NCI-H2081 (cell line): ENCODE measurements at regions not wholly inside any gene's neighbourhood (a gene's known extent, or its start where the extent isn't known, plus 50 kb on each side); places are given as distances from the start of the nearest gene placed in this dataset.

ENCODE experiments used
- DNase-seq, 2 experiments: peaks; one replicate each; lab custom pipeline; 2025; lab: John Stamatoyannopoulos, UW

DNA sequence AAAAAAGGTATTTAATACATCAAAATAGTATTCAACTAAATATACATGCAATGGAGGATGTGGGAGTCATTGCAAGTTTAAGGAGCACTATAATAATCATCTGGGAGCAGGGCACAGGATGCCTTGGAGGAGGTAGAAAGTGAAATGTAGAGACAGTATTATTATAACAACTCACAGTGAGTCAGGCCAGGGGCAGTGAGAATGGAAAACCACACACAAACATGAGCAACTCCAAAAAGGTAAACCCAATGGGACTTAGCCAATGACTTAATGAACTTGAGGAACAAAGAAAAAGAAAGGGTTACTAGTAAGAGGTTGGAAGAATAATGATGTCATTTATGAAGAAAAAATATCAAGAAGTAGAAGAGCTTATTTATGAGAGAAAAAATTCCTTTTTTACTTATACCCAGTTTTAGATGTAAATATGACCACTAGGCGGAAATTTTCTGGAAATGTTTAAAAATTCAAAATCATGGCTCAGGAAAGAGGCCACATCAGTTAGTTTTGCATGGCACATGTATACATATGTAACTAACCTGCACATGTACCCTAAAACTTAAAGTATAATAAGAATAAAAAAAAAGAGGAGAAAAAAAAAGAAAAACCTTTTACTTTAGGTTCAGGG is 389.3 kb downstream of the SUCLA2 start:
- DNase-seq = no peak

GRCh38 chr13:47610687-47611086 is 390.4 kb downstream of the SUCLA2 start:
- DNase-seq = no peak

DNA sequence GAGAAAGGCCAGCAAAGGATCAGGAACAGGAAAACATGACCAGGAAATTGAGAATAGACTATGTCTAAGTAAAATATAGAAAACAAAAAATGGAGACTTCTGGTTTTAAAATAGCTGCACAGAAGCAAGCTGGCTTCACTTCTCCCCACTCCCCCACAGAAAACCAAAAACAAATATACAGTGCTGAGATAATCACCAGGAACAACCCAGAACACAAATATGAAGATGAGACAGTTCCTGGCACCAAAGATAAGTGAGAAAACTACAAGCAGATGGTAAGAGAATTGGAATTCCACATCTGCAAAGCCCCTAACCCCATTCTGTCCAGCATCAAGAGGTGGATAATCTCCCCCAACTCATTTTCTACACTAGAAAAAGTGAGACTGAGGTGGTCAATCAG is 397.7 kb downstream of the SUCLA2 start:
- DNase-seq = no peak

GRCh38 chr13:47598340-47598911 is 402.6 kb downstream of the SUCLA2 start:
- DNase-seq = no peak

DNA sequence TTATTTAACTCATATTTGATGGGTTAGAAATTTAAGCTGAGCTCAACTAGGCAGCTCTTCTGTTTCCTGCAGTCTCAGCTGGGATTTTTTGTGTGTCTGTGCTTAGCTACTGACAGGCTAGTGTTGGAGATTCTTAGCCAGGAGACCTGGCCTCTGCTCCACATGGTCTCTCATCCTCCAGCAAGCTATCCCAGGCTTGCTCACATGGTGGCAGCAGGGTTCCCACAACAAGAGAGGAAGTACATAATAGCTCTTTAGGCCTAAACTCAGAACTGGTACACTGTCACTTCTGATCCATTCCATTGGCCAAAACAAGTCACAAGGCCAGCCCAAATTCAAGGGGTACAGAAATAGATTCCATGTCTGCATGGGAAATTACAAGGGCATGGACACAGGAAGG is 406.2 kb downstream of the SUCLA2 start:
- peak in 1 of 2 experiments; percentile 0 for DNase-seq

DNA sequence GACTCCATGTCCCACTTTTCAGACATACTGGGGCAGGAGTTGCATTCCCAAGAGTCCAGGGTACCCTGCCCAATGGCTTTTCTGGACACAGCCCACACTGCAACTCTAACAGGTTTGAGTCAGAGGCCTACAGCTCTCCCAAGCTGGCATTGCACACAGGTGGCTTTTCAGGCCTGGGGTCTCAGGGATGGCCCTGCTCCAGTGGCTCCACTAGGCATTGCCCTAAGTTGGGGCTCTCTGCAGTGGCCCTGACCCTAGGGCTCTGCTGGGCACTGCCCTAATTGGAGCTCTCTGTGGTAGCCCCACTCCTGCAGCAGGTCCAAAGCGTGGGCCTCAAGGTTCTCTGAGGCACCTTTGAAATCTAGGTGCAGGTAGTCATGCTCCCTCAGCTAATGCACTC is 408.8 kb downstream of the SUCLA2 start:
- DNase-seq = no peak

DNA sequence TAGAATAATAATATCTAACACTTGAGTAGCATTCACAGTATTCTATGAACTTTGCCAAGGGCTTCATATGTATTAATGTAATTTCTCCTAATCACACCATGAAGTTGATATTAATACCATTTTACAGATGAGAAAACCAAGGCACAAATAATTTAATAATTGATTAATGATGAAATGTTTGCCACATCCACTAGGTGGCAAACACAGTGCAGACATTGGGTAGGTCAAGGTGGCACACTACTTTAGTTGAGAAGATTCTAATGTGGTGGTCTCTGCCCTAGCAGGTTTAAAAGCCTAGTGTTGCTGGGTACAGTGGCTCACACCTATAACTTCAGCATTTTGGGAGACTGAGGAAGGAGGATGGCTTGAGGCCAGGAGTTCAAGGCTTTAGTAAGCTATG is 412.4 kb downstream of the SUCLA2 start:
- no peak for DNase-seq

DNA sequence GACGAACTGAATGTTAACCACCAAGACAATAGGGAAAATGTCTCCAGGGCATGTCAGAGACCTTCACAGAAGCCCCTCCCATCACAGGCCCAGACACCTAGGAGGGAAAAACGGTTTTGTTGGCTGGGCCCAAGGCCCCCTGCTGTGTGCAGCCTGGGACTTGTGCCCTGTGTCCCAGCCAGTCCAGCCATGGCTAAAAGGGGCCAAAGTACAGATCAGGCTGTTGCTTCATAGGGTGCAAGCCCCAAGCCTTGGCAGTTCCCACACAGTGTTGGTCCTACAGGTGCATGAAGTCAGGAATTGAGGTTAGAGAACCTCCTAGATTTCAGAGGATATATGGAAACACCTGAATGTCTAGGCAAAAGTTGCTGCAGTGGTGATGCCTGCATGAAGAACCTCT is 428.7 kb downstream of the SUCLA2 start:
- no peak for DNase-seq

DNA sequence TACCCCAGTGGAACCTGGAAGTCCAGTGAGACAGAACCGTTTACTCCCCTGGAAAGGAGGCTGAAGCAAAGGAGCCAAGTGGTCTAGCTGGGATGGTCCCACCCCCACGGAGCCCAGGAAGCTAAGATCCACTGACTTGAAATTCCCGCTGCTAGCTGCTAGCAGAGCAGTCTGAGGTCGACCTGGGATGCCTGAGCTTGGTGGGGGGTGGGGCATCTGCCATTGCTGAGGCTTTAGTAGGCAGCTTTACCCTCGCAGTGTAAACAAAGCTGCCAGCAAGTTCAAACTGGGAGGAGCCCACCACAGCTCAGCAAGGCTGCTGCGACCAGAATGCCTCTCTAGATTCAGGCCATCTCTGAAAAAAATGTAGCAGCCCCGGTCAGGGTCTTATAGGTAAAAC is 437.0 kb downstream of the SUCLA2 start:
- DNase-seq = no peak

DNA sequence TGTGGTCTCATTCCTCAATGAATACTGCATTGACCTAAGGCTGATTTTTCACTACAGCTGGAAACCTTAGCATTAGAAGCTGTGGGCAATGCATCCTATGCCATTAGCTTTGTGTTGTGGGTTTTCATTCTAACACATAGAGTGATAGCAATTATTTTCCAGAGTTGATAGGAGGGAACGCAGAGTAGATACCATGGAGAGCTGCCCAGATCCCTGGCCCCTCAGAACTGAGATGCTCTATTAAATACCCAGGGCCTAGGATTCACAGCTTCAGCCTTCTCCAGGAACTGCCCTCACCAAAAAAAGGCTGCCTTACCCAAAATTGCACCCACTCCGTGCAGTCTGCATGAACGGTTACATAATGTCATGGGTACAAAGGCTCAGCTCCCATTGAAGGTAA is 444.4 kb downstream of the SUCLA2 start:
- no peak for DNase-seq

DNA sequence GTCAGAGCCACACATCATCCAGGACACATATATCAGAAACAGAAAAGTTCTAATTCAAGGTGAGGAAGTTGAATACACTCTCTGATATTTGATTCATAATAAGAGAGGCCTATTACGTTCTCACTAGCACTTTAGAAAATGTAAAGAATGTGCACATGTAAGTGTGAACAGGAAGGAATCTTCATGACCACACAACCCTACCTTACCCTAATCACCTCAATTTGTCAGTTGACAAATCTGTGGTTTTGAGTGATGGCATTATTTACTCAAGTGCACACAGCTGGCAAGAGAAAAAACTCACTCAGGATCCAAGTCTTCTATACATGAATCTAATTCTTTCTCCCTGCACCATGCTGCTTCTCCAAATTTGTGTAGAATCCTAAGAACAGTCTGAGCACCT is 445.8 kb downstream of the SUCLA2 start:
- DNase-seq = no peak

DNA sequence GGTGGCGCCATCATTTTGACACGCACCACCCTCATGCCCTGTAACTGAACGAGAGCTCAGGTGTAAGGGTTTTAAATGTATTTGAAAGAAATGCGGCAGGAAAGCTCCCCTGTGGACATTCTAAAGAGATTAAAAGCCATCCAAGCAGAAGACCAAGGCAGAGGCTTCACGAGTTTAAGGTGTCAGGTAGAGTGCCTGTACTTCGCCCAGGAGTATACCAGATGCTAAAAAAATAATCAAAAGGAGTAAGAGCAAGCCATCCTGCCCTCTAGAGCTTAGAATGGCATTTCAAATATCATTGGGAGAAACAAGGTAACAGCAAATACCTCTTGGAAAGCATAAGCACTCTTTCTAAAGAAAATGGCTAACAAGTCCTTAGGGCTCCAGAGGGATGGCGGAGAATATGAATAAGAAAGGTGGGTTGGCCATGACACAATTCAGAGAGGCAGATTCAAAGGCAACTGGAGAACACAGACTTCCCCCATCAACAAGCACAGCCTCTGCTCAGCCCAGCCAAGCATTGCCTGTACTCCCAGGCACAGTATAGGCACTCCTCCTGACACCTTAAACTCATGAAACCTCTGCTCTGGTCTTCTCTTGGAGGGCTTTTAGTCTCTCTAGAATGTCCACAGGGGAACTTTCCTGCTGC is 447.6 kb downstream of the SUCLA2 start:
- DNase-seq = peak in 1 of 2 experiments; percentile 25

- DNase-seq = peak in 1 of 2 experiments; percentile 12
Measured at GRCh38 chr13:47549219-47549752, 451.8 kb downstream of the SUCLA2 start.

DNA sequence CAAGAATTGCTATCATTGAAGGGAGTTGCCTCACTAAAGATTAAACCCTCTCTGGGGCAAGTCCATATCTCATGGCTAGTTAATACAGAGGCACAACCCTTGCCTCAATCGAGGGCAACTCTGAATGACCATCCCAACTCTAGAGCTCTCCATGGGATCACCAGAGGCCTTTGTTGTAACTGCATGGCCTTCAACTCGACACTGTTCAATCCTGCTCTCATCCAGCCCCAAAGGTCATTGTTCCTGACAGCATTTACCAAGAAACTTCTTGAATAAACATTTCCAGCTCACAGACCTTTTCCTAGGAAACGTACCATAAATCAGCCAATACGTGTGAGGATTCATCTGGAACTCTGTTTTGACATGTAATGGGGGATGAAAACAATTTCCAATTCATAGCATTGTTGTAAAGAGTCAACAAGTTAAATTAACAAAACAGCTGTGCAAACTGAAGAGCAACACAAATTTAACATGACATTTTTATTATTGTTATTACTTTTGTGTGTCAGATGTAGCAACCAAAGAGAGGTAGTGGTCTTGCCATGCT is 452.7 kb downstream of the SUCLA2 start:
- peak in 1 of 2 experiments; percentile 33 for DNase-seq

DNA sequence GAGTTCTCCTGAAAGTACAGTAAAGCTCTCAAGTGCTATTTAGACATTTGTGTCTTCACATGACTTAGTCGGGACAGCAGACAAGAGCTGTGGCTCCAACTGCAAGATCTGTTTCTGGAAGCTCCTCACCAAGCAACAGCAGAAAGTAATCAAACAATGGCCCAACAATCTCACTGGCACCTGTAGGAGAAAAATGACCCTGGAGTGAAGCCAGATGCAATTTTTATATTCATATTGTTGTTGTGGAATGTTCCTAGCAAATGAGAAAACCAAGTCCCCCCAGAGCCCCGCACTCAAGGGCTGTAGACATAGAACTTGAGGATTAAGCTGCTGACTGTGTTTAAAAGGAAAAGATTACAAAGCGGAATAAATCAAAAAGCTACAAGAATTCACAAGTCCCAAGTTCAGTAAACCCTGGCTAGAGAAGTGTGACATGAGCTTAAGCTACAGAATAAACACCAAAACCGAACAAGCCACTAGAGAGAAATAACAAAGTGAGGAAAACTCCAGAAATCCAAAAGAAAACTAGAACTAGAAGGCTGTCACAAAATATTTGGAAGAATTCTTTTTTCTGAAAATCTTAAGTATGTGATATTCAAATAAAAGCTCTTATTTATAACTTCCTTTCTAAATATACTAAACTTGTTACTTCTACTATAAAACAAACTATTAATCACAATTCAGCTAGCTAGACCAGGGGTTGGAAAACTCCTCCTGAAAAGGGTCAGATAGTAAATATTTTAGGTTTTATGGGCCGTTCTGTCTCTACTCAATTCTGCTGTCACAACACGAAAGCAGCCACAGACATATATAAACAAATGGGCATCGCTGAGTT is 454.5 kb downstream of the SUCLA2 start:
- DNase-seq = no peak

- no peak for DNase-seq
Measured at GRCh38 chr13:47545201-47546024, 455.7 kb downstream of the SUCLA2 start.

DNA sequence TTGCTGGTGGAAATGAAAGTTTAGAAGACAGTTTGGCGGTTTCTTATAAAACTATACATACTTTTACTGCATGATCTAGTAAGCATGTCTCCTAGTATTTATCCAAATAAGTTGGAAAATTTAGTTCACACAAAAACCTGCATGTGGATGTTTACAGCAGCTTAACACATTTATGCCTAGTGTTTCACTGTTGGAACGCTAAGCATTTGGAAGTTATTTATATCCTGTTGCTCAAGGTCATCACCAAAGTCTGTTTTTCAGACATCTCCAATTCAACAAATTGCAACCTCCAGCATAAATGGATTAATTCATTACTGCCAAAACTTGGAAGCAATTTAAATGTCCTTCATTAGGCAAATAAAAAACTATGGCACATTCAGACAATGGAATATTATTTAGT is 461.8 kb downstream of the SUCLA2 start:
- DNase-seq = no peak

- no peak for DNase-seq
Measured at GRCh38 chr13:47523771-47524170, 477.3 kb downstream of the SUCLA2 start.

DNA sequence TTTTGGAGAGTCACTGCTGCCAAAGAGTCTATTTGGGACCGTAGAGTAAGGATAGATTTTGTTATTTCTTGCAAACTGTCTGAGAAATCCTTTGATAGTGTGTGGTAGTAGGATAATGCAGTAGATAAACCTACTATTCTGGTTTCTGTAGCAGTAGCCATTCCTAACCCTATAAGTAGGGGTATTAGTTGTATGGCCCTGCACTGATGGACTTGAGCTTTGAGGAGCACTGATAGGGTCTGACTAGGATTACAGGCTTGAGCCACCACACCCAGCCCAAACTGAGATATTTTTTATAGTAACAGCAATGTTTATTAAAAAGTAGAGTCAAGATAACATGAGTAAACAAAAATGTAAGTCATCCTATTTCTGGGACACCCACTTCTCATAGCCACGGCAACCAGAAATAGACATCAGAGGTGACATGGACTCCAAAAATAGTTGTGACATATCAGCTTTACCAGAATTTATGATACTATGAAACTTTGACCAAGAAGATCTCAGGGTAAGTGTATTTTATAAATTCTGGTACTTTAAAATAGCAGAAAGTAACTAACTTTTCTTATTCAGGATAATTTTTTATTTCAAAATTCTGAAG is 479.1 kb downstream of the SUCLA2 start:
- no peak for DNase-seq

DNA sequence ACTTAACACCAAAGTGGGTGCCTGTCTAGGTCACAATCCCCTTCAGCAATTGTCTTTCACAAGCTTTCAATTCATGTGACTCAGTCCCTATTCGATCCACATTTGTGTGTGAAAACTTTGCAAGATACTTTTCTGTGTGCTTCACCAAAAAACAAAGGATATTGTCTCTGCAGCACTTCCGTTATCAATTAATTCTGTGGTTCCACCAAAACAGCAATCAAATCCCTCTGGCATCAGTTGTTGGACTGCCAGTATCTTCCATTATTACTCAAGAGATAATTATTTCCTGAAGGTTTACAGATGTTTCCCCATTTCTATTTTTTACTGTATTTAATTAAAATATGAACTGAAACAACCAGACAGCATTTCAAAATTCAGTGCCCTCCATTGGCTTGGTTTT is 481.4 kb downstream of the SUCLA2 start:
- no peak for DNase-seq

- no peak for DNase-seq
Measured at GRCh38 chr13:47518530-47518929, 482.5 kb downstream of the SUCLA2 start.
